ENCODE measurements at regions not wholly inside any gene's neighbourhood (a gene's known extent, or its start where the extent isn't known, plus 50 kb on each side); places are given as distances from the start of the nearest gene placed in this dataset.

GRCh38 chr13:89903115-89903514 lies 1444.4 kb upstream of the MIR17HG start:
- TF ChIP-seq REST (IDR thresholded peaks at IDR 0.05; ENCODE audit: insufficient replicate concordance, low read depth) (no peak), POLR2AphosphoS5 (IDR thresholded peaks at IDR 0.05; ENCODE audit: low read depth) (no peak), SPI1 (IDR thresholded peaks at IDR 0.05; ENCODE audit: borderline replicate concordance, low read depth) (no peak), GABPA (IDR thresholded peaks at IDR 0.05; ENCODE audit: low read depth) (no peak)
- TF ChIP-seq, protein P1, sequence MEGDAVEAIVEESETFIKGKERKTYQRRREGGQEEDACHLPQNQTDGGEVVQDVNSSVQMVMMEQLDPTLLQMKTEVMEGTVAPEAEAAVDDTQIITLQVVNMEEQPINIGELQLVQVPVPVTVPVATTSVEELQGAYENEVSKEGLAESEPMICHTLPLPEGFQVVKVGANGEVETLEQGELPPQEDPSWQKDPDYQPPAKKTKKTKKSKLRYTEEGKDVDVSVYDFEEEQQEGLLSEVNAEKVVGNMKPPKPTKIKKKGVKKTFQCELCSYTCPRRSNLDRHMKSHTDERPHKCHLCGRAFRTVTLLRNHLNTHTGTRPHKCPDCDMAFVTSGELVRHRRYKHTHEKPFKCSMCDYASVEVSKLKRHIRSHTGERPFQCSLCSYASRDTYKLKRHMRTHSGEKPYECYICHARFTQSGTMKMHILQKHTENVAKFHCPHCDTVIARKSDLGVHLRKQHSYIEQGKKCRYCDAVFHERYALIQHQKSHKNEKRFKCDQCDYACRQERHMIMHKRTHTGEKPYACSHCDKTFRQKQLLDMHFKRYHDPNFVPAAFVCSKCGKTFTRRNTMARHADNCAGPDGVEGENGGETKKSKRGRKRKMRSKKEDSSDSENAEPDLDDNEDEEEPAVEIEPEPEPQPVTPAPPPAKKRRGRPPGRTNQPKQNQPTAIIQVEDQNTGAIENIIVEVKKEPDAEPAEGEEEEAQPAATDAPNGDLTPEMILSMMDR (IDR thresholded peaks at IDR 0.05; ENCODE audit: insufficient read depth, low read length) = no peak
- Histone ChIP-seq H3K27ac (replicated peaks) (no peak overlapping the region), H3K27me3 (ENCODE audit: insufficient read depth, poor library complexity, severe bottlenecking) (no peaks in the 10 kb centered on the region), H3K4me3 (replicated peaks; ENCODE audit: insufficient read depth, low read length) (no peak overlapping the region)
- DNase-seq (ENCODE audit: low read depth in 1 of 2, low spot score in 1 of 2) = no peak

DNA sequence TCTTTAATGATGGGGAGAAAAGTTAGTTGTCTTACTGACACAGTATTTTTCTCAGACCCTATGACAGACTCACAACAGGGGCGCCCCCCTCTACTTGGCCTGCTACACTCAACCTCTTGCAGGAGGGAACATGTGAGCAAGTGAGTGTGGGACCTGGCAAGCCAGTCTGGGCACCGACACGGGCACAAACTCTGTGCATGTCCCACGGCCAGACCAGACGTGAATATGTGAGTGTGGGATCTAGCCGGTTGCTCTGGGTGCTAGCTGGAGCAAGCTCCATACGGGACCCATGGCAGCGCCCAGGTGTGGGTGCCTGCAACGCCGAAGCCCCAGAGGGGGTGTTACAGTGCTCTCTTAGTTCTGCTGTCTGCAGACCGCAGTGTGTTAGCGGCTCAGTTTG lies 1437.3 kb upstream of the MIR17HG start:
- H3K27ac ChIP-seq (replicated peaks) = no peak overlapping the region
- no peaks in the 10 kb centered on the region for H3K27me3 ChIP-seq (ENCODE audit: insufficient read depth, poor library complexity, severe bottlenecking)
- TF ChIP-seq POLR2AphosphoS5 (IDR thresholded peaks at IDR 0.05; ENCODE audit: low read depth) = no peak
- no peak for TF ChIP-seq GABPA (IDR thresholded peaks at IDR 0.05; ENCODE audit: low read depth)
- no peak for TF ChIP-seq SPI1 (IDR thresholded peaks at IDR 0.05; ENCODE audit: borderline replicate concordance, low read depth)
- TF ChIP-seq, protein P1 (IDR thresholded peaks at IDR 0.05; ENCODE audit: insufficient read depth, low read length) = no peak
- TF ChIP-seq REST (IDR thresholded peaks at IDR 0.05; ENCODE audit: insufficient replicate concordance, low read depth) = no peak
- no peak overlapping the region for H3K4me3 ChIP-seq (replicated peaks; ENCODE audit: insufficient read depth, low read length)
- no peak for DNase-seq (ENCODE audit: low read depth in 1 of 2, low spot score in 1 of 2)

- DNase-seq (ENCODE audit: low read depth in 1 of 2, low spot score in 1 of 2) = no peak
- H3K27me3 ChIP-seq (ENCODE audit: insufficient read depth, poor library complexity, severe bottlenecking) = no peaks in the 10 kb centered on the region
- TF ChIP-seq GABPA (IDR thresholded peaks at IDR 0.05; ENCODE audit: low read depth) (no peak), SPI1 (IDR thresholded peaks at IDR 0.05; ENCODE audit: borderline replicate concordance, low read depth) (no peak), POLR2AphosphoS5 (IDR thresholded peaks at IDR 0.05; ENCODE audit: low read depth) (no peak), REST (IDR thresholded peaks at IDR 0.05; ENCODE audit: insufficient replicate concordance, low read depth) (no peak)
- TF ChIP-seq, protein P1 (IDR thresholded peaks at IDR 0.05; ENCODE audit: insufficient read depth, low read length) = no peak
- no peak overlapping the region for H3K27ac ChIP-seq (replicated peaks)
- H3K4me3 ChIP-seq (replicated peaks; ENCODE audit: insufficient read depth, low read length) = no peak overlapping the region
Measured at GRCh38 chr13:89916551-89916950, 1430.9 kb upstream of the MIR17HG start.
